ENCODE measurements at regions not wholly inside any gene's neighbourhood (a gene's known extent, or its start where the extent isn't known, plus 50 kb on each side); places are given as distances from the start of the nearest gene placed in this dataset.

DNA sequence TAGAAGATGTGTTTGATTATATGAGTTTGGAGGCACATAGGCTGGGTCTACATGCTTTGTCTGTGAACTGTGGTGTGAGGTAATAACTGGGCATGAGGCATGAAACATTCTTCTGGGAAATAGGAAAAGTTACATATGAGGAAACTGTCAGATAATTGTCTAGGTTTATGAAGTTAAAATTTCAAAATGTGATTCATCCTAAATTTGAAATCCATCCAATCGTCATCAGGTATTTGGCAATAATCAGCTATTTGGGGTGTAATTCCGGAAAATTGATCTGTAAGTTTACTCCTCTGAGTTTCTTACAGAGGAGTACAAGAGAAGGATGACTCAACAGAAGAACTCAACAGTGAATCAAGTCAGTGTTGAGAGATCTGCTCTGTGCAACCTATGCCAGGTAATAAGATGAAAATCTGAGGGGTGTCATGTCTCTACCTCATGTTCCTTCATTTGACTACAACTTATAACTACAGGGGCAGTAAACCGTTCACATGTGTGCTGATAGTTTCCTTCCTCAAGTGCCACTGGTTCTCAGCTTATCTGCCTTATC, 1171.6 kb upstream of the CDH18 start:
- TF ChIP-seq CTCF (IDR thresholded peaks at IDR 0.05) (no peak), POLR2A (IDR thresholded peaks at IDR 0.05) (no peak)

All from transverse colon (tissue), 3 donors.